Stimulated activated CD4-positive, alpha-beta T cell treated with anti-CD3 and anti-CD28 coated beads, Interleukin-2, amount 100 ng/mL, for 48 hours (primary cell): ENCODE measurements at regions not wholly inside any gene's neighbourhood (a gene's known extent, or its start where the extent isn't known, plus 50 kb on each side); places are given as distances from the start of the nearest gene placed in this dataset.
"Not testable (repeated sequence)": the region's sequence is repeated elsewhere in the genome, so short reads cannot be mapped to it uniquely, and the experiment has no call there.

ENCODE experiments used
- DNase-seq, 2 donors: peaks; one replicate each; pipeline ENCODE4 v3.0.0-alpha.2; 2020

- DNase-seq, result no peak
These were observed 561.1 kb downstream of the MN1 start for GRCh38 chr22:27240298-27241075.

DNA sequence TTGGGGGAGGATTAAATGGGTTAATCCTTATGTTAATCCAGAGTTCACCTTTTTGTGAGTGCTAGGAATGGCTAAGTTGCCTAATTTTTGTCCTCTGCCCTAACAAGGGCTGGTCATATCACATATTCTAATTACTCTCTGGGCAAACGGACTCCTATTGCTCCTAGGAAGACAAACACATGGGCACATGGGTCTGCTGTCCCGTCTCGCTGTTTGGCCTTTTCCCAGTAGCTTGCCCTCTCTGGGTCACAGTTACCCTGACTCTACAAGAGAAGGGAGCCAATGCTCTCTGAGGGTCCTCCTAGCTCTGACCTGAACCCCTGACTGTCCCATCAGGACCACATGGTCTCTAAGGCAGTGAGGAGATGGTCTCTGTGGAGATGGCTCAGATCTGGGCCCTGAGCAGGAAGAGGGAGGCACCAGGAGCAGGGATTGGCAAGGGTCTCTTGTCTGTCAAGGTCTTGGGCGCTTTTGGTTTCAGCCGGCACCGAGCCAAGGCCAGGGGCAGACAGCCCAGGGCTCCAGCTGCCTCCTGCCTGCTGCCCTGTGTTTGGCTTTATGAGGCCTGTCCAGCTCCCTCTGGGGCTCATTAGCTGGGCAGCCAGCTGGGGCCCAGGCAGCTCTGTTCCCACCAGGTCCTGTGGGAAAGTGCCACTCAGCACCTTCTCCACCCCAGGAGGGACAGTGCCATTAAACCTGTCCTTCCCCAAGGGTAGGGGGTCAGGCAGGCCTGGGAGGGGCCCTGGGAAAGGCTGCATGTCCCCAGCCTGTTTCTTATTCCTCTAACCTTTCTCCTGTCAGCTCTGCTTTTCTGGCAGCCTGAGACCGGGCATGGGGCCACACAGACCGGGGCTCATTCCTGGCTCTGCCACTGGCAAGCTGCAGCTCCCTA, 559.9 kb downstream of the MN1 start:
- no peak for DNase-seq

DNA sequence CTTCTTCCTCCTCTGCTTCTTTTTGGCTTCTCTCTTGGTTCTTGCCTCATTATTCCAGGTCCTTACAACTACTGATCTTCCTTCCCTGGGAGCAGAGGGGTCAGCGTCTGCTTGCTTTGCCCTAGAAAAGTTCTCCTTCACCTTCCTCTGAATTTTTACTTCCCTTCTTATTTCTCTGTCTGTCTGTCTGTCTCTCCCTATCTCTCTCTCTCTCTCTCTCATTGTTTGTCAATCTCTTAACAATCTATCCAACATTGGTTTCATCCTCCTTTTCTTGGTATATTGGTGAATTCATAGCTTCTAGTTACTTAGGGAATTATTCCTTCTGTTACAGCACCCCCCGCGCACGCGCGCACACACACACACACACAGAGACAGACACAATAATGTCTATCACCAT, 559.1 kb downstream of the MN1 start:
- no peak for DNase-seq

- no peak for DNase-seq
These were observed 558.5 kb downstream of the MN1 start for GRCh38 chr22:27242917-27243589.

DNA sequence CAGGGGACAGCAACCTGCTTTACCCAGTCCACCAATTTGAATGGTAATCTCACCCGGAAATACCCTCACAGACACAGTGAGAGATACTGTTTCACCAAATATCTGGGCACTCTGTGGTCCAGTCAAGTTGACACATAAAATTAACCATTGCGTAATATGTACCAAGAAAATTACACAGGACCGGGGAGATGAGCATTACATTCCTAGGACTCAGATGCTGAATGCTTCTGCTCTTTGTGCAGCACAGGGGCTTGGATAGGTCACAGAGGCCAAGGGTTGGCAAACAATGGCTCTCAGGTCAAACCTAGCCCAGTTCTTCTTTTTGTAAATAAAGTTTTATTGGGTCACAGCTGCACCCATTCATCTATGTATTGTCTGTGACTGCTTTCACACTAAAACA, 557.2 kb downstream of the MN1 start:
- DNase-seq, result no peak

- no peak for DNase-seq
These were observed 556.5 kb downstream of the MN1 start for GRCh38 chr22:27245056-27245455.

DNA sequence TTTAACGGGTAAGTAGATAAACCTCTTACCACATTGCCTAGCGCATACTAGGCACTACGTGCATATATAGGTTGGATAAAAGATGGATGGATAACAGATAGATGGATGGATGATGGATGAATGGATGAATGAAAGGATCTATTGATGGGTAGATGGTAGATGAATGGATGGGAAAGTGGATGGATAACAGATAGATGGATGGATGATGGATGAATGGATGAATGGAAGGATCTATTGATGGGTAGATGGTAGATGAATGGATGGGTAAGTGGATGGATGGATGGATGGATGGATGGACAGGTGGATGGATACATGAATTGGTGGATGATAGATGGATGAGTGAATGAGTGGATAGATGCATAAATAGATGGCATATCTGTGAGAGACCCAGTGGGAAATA, 555.0 kb downstream of the MN1 start:
- no peak for DNase-seq

- DNase-seq, result no peak
These were observed 553.7 kb downstream of the MN1 start for GRCh38 chr22:27247701-27248434.

GRCh38 chr22:27250418-27250817, 551.1 kb downstream of the MN1 start:
- DNase-seq, result no peak

- no peak for DNase-seq
These were observed 550.7 kb downstream of the MN1 start for GRCh38 chr22:27250886-27251285.

DNA sequence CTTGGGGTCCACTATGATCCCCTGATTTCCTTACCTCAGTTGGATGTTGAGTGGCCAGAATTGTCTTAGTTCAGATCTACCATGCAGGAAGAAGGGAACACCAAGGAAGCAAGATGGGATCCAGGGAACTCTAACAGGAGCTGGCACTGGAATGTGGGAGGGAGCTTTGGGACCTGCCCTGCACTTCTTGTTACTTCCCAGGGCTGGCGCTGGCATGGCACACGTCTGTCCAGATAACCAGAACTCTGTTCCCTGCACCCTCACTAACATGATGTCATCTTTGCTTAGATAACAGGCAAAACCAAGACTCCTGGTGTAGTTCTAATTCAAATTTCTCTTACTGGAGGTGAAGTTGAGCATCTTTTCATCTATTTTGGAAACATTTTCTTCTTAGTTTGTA, 550.0 kb downstream of the MN1 start:
- no peak for DNase-seq

DNA sequence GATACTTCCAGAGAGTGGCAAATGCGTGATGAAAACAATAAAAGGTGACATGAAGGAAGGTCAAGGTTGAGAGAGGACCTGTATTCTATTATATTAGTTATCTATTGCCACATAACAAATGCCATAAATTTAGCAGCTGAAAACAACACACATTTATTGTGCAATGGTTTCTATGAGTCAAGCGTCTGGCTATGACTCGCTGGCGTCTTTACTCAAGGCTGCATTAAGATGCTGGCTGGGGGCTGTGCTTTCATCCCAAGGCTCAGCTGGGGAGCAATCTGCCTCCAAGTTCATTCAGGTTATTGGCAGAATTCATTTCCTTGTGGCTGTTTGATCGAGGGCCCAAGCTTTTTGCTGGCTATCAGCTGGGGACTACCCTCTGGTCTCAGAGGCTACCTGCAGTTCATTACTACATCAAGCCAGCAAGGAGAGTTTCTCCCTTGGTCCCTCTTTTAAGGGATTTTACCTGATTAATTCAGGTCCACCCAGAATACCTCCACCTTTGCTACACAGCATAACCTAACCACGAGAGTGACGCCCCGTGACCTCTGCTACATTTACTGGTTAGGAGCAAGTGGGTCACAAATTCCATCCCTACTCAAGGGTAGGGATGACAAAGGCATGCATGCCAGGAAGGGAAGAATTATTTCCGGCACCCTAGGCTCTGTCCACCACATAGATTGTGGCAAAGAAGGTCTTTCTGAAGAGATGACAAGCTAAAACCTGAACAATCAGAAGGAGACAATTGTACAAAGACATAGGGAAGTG, 549.1 kb downstream of the MN1 start:
- DNase-seq, result no peak

DNA sequence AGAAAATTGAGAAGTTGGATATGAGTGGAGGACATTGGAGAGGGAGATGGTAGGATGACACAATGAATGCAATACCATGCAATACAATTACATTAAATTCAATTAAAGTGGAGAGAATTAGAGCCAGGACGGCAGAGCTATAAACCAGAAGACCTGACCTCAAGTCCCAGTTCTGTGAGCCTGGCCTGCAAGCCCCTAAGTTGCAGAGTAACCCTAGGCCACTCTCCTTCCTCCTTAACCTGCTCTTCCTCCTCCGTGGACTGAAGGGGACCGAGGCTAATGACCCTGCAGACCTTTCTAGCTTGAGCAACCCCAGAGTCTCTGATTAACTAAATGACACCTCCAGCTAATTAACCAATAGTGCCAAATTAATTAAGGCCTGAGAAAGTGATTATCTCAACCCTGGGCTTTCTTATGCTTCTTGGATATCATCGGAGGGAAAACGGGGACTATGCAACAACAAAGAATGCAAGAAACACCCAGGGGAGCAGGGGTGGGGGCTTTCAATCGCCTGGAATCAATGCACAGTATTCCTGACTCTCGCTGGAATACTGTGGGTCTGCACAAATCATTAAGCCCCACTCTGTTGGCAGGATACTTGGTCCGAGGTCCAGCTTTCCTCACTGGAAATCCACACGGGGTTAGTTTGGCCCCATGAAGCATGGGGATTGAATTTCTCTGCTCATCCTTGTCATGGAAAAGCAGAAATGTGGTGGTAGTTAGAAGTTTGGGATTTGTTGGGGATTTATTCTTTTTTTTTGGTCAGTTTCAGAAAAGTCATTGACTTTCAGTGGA, 548.3 kb downstream of the MN1 start:
- no peak for DNase-seq

DNA sequence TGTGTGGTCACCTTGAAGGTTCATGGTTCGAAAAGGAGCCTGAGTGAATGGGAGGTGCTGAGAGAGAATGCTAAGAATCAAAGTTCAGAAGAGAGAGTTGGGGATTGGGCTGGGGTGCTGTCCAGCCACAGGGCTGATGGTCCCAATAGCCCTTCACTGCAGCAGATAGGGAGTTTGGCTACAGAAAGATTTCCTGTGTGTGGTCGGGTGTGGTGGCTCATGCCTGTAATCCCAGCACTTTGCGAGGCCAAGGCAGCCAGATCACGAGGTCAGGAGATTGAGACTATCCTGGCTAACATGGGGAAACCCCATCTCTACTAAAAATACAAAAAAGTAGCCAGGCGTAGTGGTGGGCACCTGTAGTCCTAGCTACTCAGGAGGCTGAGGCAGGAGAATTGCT, 547.5 kb downstream of the MN1 start:
- DNase-seq, result not testable (repeated sequence)

DNA sequence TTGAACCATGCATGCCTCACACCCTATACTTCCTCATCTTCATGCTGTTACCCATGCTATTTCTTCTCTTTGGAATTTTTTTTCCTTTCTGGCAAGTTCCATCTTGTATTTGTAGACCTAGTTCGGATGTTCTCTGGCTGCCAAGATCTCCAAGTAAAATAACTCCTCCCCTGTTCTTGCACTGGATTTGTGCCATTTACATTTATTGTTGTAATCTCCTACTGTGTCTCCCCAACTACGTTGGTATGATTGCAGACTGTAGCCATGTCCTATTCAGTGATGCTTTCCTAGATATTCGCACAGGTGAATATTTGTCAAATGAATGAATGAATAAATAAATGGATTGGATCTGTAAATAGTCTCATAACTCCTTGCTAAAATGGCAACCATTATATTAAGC, 546.0 kb downstream of the MN1 start:
- no peak for DNase-seq

GRCh38 chr22:27257987-27258386, 543.6 kb downstream of the MN1 start:
- no peak for DNase-seq

GRCh38 chr22:27258616-27259172, 542.9 kb downstream of the MN1 start:
- no peak for DNase-seq

DNA sequence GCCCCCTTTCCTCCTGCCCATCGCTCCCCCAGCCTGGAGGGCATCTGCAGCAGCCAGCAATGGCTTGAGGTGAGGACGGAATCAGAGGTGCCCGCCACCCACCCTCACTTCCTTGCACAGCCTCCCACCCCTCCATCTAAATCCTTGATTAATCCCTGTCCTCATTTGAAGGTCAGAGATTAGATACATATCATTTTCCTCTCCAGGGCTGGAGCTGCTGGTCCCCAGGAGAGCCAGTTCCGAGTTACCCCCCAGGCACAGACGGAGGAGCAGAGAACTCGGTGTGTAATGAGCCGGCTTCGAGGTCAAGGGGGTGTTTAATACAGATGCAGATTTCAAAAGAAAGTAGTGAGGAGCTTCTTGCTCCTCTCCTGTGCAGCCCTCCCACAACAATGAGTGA, 542.1 kb downstream of the MN1 start:
- no peak for DNase-seq

GRCh38 chr22:27260087-27260698, 541.4 kb downstream of the MN1 start:
- no peak for DNase-seq

- no peak for DNase-seq
These were observed 539.2 kb downstream of the MN1 start for GRCh38 chr22:27262361-27262760.
